Sigmoid colon (tissue), 4 donors: ENCODE measurements at regions not wholly inside any gene's neighbourhood (a gene's known extent, or its start where the extent isn't known, plus 50 kb on each side); places are given as distances from the start of the nearest gene placed in this dataset.

ENCODE experiments used
- CTCF ChIP-seq, 4 experiments: fragments of 450-650 bp in 3 of 4; fragments of 200-600 bp in 1 of 4; IDR thresholded peaks; one replicate each; pipeline ENCODE4 v1.5.1; 2016 to 2019; ENCODE audit warnings: antibody characterized with exemption in 4 of 4, mild to moderate bottlenecking in 3 of 4, moderate library complexity in 2 of 4
- POLR2A ChIP-seq, 2 donors: fragments of 450-650 bp; IDR thresholded peaks; one replicate each; pipeline ENCODE4 v1.6.1; 2016; ENCODE audit warnings: antibody characterized with exemption in 2 of 2, mild to moderate bottlenecking in 2 of 2, moderate library complexity in 2 of 2
- POLR2AphosphoS5 ChIP-seq, 4 donors: sonication (generic); formaldehyde crosslinking; IDR thresholded peaks; one replicate each; pipeline ENCODE4 v1.6.1; 2017; ENCODE audit warnings: antibody characterized with exemption in 4 of 4

- no peak for TF ChIP-seq CTCF (IDR thresholded peaks at IDR 0.05)
- no peak for TF ChIP-seq POLR2A (IDR thresholded peaks at IDR 0.05)
- TF ChIP-seq POLR2AphosphoS5 (IDR thresholded peaks at IDR 0.05): no peak
Observed at GRCh38 chr3:197450810-197451209, 105.0 kb downstream of the BDH1 start.
